Stimulated activated CD4-positive, alpha-beta T cell treated with anti-CD3 and anti-CD28 coated beads, Interleukin-1b, Interleukin-23, amount 100 ng/mL, for 48 hours (primary cell): ENCODE measurements at regions not wholly inside any gene's neighbourhood (a gene's known extent, or its start where the extent isn't known, plus 50 kb on each side); places are given as distances from the start of the nearest gene placed in this dataset.
"Not testable (repeated sequence)": the region's sequence is repeated elsewhere in the genome, so short reads cannot be mapped to it uniquely, and the experiment has no call there.

Experiments used
- DNase-seq: peaks from one replicate; pipeline ENCODE4 v3.0.0-alpha.2; 2020

DNA sequence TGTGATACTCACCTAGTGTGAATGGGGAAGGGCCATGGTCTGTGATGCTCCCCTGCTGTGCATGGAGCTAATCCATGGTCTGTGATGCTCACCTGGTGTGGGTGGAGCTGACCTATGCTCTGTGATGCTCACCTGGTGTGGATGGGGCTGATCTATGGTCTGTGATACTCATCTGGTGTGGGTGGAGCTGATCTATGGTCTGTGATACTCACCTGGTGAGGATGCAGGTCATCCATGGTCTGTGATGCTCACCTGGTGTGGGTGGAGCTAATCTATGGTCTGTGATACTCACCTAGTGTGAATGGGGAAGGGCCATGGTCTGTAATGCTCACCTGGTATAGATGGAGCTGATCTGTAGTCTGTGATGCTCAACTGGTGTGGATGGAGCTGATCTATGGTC is 110.2 kb downstream of the CRLF2 start:
- not testable (repeated sequence) for DNase-seq

- no peak for DNase-seq
These were observed 113.2 kb downstream of the CRLF2 start for GRCh38 chrX:1099146-1099770.

DNA sequence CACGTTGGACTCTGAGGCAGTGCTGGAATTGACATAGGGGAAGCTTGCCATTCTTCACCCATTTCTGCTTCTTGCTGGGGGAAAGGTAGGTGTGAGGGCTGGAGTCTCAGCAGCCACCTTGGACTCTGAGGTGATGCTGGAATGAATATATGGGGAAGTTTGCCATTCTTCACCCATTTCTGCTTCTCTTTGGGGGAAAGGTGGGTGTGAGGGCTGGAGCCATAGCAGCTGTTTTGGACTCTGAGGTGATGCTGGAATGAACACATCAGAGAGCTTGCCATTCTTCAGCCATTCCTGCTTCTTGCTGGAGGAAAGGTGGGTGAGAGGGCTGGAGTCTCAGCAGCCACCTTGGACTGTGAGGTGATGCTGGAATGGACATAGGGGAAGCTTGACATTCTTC is 115.1 kb downstream of the CRLF2 start:
- no peak for DNase-seq

GRCh38 chrX:1094566-1095333 is 117.7 kb downstream of the CRLF2 start:
- no peak for DNase-seq

DNA sequence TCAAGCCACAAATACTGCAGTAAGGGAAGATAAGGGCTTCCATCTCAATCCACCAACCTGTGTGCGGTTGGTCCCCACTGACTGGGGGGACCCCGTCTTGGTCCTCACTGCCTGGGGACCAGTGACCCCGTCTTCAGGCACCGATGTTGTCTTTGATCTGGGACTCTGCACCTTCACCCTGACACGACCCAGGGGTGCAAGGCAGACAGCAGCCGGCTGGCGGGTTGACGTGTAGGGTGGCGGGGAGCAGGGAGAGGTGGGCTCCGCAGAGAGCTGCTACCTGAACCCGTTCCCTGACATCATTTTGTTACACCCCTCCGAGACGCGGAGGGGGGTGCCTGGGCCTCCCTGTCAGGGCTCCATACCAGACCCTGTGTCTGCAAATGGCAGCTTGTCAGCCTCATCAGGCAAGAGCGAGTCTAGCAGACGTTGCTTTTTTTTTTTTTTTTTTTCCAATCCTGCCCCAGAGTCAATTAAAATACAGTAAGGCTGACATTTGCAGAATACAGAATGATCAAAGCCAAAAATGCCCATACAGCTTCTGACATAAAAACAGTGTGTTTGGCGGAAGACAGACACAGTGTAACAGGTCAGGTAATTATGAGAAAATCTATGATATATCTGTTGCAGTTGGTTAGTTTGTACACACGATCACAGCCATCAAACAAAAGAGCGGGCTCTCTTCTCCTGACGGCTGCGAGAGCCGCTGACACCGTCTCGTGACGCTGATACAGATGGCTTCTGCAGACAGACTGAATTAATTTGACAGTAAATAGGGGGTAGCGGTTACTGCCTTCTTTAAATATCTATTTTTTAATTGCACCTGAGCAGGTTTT is 118.6 kb downstream of the CRLF2 start:
- no peak for DNase-seq

DNA sequence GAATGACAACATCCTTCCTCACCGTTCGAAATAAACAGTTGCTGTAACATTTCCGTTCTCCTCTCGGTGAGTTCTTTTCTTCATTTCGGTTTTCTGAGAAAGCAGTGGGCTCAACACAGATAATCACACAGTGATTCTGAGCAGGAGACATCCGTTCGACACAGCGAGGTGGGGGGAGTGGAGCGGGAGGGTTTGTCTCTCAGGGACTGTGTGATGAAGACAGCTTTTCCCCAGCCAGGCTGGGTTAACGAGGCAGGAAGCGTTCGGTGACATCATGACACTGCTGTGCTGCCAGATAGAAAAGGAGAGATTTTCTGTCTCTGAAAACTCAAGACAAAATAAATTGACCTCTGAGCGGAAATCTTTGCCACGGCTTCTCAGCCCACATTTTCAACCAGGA is 119.3 kb downstream of the CRLF2 start:
- DNase-seq = peak; percentile 51

- DNase-seq = peak; percentile 51
These were observed 125.7 kb downstream of the CRLF2 start for GRCh38 chrX:1086444-1087409.

DNA sequence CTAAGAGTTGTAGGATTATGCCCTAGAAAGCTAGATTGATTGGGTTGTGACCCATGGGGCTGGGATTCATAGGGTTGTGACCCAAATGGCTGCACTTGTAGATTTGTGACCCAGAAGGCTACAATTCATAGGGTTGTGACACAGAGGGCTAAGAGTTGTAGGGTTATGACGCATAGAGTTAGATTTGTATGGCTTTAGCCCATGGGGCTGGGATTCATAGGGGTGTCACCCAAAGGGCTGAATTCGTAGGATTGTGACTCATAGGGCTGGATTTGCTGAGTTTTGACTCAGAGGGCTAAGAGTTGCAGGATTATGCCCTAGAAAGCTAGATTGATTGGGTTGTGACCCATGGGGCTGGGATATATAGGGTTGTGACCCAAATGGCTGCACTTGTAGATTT is 126.6 kb downstream of the CRLF2 start:
- not testable (repeated sequence) for DNase-seq

DNA sequence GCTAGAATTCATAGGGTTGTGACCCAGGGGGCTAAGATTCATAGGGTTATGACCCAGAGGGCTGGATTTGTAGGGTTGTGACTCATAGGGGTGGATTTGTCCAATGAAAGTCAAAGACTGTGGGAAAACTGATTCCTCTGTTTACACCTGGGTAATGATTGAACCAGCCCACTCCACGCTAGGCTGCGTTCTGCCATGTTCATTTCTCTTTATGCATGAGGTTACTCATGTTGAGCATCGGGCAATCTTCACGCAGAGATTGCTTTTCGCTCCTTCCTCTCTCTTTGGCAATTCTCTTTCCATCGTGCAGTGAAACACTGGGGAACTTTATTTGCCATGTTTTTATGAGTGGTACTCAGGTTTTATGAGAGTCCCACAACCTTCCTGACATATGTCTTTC is 127.8 kb downstream of the CRLF2 start:
- no peak for DNase-seq

DNA sequence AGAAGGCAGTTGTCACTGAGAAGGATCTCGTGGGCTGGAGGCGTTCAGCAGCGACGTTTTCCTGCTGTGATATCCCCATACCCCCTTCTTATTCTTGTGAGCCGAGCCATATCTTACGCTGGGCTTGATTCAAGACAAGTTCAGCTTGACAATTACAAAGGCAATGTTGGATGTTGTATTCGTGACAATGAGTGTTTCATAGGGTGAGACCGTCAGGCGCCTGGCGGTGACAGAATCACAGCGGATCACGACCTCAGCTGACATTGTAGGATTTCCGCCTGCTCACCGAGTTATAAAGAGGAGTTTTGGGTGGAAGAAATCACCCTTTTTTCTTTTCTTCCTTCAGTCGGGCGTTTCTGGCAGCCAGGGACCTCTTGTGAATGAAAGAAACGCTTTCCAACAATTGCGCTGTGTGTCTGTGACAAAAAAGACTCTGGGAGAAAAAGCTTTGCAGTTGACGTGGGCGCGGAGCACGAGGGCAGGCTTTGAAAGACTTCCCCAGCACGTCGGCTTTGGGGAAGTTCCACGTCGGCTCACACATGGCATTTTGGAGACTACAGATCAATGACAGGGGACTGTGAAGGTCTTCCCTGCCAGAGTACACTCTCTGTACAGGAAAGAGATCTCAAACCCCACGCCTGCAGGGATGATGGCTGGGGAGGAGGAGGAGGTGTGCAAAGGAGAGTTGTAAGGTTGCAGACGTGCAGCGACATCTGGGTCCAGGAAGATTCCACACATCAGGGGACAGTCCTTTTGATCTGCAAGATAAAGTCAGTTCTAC is 135.4 kb downstream of the CRLF2 start:
- no peak for DNase-seq

DNA sequence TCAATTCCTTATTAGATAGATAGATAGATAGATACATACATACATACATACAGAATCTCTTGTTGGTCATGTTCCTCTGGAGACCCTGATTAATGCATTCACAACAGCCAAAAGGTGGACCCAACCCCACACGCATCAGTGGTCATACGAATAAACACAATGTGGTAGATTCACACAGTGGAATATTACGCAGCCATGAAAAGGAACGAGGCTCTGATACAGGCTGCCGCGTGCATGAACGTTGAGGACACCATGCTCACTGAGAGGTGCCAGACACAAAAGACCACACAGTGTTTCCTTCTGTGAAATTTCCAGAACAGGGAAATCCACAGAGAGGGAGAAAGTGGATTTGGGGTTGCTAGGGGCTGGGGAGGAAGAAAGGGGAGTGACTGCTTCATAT is 136.7 kb downstream of the CRLF2 start:
- no peak for DNase-seq

DNA sequence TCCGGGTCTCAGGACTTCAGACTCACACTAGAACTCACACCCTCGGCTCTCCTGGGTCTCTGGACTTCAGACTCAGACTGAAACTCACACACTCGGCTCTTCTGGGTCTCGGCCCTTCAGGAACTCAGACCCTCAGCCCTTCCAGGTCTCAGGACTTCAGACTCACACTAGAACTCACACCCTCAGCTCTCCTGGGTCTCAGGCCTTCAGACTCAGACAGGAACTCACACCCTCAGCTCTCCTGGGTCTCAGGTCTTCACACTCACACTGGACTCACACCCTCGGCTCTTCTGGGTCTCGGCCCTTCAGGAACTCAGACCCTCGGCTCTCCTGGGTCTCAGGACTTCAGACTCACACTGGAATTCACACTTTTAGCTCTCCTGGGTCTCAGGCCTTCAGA is 137.3 kb downstream of the CRLF2 start:
- no peak for DNase-seq

GRCh38 chrX:1074755-1075154 is 137.7 kb downstream of the CRLF2 start:
- no peak for DNase-seq

DNA sequence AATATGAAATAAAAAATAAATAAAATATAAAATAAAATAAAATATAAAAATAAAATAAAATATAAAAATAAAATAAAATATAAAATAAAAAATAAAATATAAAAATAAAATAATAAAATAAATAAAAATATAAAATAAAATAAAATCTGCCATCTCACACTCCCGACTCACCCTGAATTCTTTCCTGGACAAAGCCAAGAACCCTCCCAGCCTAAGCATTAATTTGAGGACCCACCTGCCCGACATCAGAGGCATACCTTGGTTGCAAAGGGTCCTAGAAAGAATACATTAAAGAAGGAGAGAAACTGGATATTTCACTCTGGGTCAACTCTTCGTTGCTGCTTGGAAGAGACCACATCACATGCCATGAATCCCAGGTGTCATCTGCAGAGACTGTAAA is 138.3 kb downstream of the CRLF2 start:
- DNase-seq = no peak

DNA sequence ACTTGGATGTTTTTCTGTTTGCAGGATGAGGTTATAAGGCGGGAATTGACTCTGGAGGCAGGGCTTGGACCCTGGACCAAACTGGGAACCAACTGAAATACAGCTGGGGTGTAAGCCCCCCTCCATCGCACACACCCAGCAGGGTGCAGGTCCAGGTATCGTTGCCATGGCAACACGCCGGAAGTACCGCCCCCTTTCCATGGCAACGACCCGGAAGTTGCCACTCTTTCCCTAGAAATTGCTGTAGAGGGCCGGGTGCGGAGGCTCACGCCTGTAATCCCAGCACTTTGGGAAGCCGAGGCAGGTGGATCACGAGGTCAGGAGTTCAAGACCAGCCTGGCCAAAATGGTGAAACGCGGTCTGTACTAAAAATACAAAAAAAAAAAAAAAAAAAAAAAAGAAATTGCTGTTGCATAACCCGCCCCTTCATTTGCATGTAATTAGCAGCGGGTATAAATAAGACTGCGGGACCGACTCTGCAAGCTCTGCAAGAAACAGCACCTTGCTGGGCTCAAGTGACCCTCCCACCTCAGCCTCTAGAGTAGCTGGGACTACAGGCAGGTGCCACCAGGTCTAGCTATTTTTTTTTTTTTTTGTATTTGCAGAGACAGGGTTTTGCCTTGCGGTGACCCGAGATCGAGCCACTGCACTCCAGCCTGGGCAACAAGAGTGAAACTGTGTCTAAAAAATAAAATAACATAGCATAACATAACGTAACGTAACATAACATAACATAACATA is 139.6 kb downstream of the CRLF2 start:
- peak; percentile 8 for DNase-seq

- no peak for DNase-seq
These were observed 141.1 kb downstream of the CRLF2 start for GRCh38 chrX:1071351-1071750.

GRCh38 chrX:1062351-1062750 is 150.1 kb downstream of the CRLF2 start:
- DNase-seq = no peak

DNA sequence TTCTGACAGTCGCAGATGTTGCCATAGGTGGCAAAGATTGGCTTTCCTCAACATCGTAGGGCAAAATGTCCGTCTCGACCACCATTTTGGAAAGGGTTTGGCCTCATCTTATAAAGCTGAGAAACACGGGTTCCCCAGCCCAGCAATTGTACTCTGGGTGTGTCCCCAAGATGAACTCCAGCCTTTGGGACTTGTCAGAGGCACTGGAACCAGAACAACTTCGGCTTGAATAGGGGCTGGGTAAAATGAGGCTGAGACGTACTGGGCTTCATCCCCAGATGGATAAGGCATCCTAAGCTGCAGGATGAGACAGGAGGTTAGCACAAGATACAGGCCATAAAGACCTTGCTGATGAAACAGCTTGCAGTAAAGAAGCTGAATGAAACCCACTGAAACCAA is 151.9 kb downstream of the CRLF2 start:
- DNase-seq = no peak

GRCh38 chrX:1059576-1060561 is 152.6 kb downstream of the CRLF2 start:
- no peak for DNase-seq

- not testable (repeated sequence) for DNase-seq
These were observed 158.8 kb downstream of the CRLF2 start for GRCh38 chrX:1053600-1053999.
